Stimulated activated CD4-positive, alpha-beta T cell treated with anti-CD3 and anti-CD28 coated beads, Interleukin-4, amount 100 ng/mL, for 1 hour (primary cell): ENCODE measurements at regions not wholly inside any gene's neighbourhood (a gene's known extent, or its start where the extent isn't known, plus 50 kb on each side); places are given as distances from the start of the nearest gene placed in this dataset.
A peak's percentile ranks its signal among the peaks of the same experiment; 100 is the strongest.
"Not testable (repeated sequence)": the region's sequence is repeated elsewhere in the genome, so short reads cannot be mapped to it uniquely, and the experiment has no call there.

ENCODE experiments used
- DNase-seq: peaks from one replicate; pipeline ENCODE4 v3.0.0-alpha.2; 2020

DNA sequence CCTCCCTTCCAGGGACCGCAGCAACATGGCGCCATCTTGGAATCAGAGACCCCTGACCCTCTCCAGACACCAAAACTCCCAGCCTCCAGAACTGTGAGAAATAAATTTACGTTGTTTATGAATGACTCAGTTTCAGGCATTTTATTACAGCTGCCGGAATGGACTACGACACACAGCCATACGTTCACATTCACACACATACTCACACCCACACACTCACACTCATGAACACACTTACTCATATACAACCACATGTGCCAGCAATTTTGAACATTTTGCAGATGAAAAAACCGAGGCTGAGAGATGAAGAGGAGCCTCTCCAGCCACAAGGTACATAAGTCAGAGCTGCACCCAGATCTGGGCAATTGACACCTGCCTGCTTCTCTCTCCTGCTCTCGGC lies 151.0 kb upstream of the RAB4A start:
- no peak for DNase-seq

DNA sequence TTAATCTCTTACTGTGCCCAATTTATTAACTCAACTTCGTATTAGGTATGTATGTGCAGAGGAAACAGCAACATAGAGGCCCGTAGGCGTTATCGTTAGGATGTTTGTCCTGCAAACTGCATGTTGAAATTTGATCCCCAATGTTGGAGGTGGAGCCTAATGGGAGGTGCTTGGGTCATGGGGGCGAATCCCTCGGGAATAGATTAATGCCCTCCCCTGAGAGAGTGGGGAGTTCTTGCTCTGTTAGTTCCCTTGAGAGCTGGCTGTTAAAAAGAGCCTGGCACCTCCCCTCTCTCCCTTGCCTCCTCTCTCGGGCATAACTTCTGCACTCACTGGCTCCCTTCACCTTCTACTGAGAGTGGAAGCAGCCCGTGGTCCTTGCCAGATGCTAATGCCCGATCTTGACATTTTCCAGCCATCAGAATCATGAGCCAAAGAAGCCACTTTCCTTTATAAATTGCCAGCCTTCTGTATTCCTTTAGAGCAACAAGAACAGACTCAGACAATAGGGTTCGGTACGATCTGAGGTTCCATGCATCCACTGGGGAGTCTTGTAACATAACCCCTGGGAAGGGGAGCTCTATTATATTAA lies 149.0 kb upstream of the RAB4A start:
- no peak for DNase-seq

DNA sequence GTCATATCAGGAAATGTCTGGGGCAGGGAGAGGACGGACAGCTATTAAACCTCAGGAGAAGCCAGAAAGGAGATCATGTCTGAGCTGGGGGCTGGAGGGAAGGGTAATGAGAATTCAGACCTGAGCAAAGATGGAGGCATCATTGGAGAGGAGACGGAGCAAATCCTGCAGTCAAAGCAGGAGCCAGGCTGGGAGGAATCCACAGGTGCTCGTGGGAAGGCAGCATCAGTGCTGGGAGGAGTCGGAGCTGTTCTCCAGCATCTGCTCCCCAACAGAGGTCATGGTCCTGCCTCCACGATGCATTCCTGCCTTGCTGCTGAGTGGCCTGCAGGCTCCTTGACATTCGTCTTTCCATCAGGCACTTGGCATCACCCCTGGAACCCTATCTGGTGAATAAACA lies 148.3 kb upstream of the RAB4A start:
- DNase-seq = no peak

DNA sequence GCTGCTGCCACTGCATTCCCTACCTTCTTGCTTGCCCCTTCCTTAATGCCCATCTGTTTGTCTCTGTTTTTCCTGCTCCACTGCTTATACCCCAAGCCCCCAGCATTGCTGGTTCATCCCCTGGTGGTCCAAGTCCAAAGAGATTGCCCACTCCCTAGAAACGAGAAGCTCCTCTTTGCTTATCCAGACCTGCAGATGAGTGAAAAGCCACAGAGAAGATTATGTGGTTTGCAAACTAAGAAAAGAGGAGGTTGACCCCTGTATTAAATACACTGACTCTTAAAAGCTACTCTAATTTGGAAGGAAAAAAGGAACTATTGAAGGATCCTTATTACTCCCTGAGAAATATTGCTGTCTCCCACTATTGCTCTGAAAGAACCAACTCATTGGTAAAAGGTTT lies 146.8 kb upstream of the RAB4A start:
- DNase-seq = no peak

DNA sequence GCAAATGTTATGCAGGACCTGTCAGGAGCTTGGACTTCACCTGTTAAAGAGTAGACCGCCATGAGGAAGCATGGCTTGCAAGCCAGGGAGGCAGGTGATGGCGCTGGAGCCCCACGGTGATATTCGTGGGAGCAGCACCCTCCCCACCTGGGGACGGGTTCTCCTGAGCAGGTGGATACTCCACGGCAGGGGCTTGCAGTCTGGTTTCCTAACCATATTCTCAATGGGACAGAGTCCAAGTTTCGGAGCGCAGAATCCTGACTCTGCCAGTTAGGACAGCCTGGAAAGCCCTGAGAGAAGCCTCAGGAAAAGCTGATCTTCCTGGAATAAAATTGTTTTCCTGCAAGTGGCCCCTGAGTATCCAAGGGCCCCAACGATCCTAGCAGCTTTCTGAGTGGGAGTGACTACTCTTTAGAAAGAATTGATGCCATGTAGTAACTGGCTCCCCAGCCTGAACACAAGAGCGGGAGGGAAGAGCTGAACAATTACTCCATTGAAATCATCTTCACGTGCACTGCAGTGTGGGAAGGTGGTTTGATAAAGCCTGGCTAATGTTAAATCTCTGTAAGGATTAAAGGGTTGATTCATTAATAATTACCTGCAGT lies 146.3 kb upstream of the RAB4A start:
- no peak for DNase-seq

DNA sequence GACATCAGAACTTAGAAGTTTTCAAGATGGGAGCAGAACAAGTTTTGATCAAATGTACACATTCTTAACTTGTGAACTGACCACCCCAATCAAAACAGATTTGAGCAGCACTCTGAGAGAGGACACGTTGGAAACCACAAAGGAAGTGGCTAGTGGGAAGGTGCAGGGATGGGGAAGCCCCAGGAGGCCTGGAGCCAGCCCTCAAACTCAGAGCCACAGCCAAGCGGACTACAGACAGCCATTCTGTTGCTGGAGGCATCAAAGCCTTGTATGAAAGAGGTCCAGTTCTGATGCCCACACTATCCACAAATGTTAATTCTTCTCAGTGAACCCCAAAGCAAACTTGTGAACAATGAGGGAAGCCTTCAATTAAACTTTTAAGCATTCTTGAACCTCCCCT lies 143.6 kb upstream of the RAB4A start:
- DNase-seq = no peak

DNA sequence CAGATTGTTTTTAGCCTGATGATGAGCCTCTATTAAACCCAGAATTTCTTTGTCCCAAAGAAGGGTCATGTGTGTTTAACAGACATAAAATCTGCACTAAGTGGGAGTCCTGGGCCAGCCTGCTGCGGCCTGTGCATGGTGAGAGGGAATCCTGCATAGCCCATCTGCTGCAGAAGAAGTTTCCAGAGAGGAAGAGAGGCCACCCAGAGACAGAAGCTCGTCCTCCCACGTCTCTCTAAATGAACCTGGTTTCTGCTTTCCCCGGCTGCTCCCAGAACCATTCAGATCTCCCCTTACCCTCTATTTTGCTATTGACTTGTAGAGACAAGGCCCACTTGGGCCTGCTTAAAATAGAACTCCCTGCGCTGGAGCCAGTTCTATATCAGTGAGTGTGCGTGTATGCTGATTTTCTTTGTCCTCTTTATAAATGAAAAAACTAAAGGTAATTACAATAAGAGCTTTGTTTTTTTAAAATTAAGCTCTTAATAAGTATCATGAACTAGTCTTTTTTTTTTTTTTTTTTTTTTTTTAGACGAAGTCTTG lies 142.8 kb upstream of the RAB4A start:
- DNase-seq = no peak

DNA sequence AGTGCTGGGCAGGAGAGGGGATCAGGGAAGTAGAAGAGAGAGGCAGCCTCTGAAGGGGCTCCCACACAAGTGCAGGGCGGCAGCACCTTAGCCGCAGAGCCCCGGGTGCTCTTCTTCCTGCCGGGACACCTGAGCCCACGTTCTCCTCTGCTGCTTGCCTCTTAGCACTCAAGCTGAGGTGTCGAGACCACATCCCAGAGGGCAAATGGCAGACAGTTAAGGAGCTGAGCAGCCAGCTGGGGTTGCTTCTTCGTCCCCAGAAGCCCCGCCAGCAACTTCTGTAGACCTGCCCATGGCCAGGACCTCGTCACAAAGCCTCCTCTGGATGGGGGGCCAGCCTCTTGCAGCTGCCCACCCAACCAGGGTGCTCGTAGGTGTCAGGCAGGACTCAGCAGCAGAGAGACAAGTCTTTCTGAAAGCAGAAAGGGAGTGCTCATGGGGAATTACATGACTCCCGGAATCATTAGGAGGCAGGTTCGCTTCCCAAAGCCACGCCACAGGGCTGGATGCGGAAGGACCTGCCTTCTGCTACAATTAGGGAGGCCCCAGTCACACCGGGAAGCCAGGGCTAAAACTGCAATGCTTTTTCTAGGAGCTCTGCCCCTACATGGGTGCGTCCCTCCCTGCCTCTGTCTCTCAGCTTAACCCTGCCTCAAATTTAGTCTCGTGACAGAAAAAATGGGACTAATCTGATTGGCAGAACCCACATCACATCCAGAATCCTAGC lies 141.4 kb upstream of the RAB4A start:
- peak; percentile 11 for DNase-seq

DNA sequence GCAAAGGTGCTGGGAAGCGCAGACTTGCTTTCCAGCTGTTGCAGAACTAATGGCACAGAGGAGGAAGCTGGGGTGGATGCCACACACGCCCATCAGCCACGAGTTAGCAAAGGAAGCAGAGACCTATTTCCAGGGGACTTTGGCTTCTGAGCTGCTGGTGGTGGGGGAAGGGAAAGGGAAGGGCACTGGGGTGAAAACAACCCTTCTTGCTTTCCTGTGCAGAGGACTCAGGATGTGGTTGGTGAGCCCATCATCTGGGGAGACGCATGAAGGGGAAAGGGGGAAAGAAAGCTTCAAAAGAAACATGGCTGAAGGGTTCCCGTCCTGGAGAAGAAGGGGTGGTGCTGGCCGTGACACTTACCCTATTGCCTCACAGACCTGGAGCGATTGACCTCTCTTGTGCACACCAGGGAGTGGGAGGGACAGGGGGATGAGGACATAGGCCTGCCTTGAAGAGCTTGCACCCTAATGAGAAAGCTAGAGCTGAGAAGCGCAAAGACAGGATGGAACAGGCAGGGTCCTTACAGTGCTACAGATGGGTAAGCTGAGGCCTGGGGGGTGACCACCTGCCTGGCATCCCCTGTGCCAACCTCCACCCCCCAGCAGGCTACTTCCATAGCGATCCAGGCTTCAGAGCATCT lies 140.8 kb upstream of the RAB4A start:
- no peak for DNase-seq

DNA sequence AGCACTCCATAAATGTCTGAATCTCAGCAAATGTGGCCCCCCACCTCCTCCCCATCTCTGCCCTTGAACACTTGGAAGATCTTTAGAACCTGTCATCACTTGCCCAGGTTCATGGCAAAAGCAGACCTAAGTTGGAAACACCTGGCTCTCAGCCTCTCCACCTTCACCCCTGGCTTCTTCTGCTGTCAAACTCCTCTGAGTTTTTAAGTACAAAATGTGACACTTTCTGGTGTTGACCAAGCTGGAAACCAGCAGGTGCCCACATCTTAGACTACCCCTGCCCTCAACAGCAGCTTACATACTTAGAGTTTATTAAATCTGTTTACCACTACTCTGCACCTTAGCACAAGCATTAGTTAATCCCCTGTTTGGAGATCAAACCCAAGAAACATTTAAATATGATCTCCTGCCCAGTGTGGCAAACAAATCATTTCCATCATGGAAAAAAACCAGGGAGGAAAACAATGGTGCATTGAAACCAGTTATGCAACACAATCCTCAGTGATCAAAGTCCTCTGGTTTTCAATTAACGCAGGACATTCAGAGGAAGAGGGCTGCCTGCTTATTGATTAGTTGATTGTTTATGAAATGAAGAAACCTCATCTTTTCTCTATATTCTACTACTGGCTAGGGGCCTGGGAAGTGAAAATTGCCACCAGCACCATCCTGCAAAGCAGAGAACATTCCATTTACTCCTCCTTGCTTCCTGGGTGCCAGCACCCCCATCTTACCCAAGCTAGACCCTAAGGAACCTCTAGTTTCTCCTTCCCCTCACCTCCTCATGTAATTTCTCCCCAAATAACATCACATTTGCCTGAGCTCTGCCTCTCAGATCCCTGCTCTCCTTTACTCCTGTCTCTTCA lies 139.4 kb upstream of the RAB4A start:
- DNase-seq = no peak

DNA sequence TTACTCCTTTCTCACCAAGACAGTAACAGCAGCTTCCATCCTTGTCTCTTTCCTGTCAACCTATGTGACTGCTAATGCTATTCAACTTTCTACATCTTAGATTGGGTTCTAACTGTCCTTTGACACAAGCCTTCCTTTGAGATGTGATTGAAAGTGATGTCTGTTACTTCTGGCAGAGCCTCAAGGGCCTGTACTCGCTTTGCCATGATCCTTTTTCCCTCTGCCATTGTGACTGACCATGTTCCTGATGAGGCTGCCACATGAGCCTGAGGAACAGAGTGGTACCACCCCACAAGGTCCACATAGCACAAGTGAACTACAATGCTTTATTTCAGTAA lies 138.8 kb upstream of the RAB4A start:
- no peak for DNase-seq

DNA sequence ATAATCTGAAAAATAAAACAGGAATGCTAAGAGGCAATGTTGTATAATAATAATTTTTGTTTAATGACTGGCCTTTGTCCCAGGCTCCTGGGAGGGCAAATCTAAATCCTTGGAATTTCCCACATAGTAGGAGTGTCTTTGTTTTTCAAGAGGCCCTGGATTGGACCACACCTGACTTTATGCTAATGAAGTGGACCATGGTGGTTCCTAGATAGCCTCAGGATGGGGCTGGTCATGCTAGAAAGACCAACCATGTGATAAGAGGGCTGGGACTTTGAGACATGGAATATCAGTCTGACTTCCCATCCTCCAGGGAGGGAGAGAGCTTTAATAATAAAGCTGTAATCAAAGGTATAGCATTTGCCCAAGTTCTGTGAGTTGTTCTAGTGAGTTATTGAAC lies 138.2 kb upstream of the RAB4A start:
- DNase-seq = no peak

DNA sequence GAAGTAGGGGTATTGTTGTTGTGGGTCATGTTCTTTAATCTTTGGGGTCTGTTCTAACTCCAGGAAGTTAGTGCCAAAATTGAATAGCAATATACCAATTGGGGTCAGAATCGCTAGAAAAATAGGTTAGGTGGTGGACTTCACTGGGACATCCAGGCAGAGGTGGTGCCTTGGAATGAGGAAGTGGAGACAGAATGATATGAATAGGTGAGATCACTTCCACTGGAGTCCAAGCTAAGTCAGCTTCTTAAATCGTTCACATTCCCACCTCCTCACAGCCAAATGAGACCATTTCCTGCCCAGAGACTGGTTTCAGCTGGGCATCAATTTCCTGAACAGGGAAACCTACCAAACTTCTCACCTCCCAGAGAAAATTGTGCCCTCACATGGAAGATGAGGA lies 137.8 kb upstream of the RAB4A start:
- DNase-seq = no peak

DNA sequence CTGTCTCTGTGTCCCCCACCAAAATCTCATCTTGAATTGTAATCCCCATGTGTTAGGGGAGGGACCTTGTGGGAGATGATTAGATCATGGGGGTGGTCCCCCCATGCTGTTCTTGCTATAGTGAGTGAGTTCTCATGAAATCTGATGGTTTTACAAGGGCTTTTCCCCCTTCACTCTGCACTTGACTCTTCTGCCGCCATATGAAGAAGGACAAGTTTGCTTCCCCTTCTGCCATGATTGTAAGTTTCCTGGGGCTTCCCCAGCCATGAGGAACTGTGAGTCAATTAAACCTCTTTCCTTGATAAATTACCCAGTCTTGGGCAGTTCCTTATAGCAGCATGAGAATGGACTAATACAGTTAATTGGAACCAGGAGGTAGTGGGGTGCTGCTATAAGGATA lies 137.1 kb upstream of the RAB4A start:
- no peak for DNase-seq

DNA sequence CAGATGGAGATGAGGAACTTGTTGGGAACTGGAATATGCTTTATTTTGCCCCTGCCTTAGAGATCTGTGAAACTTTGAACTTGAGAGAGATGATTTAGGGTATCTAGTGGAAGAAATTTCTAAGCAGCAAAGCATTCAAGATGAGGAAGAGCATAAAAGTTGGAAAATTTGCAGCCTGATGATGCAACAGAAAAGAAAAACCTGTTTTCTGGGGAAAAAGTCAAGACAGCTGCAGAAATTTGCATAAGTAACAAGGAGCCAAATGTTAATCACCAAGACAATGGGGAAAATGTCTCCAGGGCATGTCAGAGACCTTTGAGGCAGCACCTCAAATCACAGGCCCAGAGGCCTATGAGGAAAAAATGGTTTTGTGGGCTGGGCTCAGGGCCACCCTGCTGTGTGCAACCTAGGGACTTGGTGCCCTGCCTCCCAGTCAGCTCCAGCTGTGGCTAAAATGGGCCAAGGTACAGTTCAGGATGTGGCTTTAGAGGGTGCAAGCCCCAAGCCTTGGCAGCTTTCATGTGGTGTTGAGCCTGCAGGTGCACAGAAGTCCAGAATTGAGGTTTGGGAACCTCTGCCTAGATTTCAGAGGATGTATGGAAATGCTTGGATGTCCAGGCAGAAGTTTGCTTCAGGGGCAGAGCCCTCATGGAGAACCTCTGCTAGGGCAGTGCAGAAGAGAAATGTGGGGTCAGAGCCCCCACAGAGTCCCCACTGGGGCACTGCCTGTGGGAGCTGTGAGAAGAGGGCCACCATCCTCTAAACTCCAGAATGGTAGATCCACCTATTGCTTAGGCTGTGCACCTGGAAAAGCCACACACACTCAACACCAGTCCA lies 136.3 kb upstream of the RAB4A start:
- DNase-seq = not testable (repeated sequence)

DNA sequence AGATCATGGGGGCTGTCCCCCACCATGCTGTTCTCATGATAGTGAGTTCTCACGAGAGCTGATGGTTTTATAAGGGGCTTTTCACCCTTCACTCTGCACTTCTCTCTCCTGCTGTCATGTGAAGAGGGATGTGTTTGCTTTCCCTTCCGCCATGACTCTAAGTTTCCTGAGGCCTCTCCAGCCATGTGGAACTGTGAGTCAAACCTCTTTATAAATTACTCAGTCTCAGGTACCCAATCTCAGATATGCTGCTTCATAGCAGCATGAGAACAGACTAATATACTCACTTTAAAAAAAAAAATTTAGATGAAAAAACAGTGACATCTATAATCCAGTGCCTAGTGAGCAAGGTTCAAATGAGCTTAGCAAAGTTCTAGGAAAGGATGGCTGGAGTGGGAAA lies 135.1 kb upstream of the RAB4A start:
- DNase-seq = no peak

DNA sequence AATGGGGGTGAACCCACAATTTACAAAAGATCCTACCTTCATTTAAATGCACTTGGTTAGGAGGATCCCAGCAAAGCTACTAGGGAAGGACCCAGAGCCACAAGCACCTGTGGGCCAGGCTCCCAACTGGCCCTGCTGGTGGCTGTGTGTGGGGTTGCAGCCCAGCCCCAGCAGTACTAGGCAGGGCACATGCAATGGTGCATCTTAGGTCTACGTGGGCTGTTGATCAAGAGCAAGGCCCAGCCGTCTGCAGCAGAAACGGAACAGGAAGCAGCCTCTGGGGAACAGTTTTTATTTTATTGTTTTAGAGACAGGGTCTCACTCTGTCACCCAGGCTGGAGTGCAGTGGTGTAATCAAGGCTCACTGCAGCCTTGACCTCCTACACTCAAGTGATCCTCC lies 134.1 kb upstream of the RAB4A start:
- no peak for DNase-seq

DNA sequence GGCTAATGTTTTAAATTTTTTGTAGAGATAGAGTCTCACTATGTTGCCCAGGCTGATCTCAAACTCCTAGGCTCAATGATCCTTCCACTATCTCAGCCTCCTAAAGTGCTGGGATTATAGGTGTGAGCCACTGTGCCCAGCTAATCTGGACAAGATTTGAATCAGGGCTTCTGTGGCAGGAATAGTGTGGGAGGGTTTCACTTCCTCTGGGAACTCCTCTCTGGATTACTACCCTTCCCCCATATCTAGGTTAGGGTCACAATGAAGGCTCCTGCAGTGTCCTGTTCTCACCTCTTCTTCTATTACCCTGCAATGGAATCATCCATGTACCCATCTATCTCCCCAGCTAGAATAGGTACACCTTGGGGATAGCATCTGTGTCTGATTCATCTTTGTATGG lies 133.6 kb upstream of the RAB4A start:
- no peak for DNase-seq

DNA sequence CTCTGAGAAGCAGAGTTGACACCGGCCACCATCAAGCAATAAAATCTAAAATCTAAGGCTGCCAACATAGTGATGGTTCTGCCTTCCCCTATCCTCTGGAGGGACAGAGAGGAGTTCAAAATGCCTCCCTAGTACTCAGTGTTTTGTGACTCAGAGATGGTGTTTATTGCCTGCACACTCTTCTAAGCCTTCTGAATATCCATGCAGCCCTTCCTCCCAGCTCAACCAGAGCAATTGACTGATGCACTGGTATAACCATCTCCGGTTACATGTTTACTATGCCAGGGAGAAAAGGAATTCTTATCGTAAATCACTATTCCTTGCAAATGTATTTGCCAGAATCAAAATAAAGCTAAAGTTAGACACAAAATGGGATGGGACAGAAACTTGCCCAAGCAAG lies 132.9 kb upstream of the RAB4A start:
- DNase-seq = no peak

DNA sequence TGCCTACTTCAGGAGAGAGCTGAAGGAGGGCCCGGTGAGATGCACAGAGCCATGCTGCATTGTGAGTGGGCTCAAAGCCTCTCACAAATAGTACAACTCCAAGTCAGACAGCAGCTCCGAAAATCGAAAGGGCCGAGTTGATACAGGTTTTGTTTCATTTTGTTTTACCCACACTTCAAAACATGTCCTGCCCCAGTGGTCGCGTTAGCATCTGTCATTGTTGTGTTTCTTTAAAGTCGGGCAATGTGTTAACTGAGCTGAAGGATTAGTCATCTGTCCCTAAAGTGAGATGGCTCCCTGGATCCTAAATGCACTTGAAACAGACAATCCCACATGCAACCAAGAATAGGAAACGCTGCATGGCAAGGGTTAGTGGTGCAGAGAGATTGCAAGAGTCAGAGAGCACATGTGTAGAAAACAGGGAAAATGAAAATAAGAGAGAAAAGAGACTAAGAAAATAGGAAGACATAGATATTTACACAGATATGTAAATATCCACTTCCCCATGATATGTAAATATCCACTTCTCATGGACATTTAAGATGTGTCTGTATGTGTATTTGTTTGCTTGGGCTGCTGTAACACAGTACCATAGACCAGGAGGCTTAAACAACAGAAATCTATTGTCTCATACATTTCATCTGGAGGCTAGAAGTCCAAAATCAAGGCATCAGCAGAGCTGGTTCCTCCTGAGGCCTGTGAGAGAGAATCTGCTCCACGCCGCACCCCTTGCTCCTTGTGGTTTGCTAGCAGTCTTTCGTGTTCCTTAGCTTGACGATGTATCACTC lies 131.4 kb upstream of the RAB4A start:
- DNase-seq = peak; percentile 4

DNA sequence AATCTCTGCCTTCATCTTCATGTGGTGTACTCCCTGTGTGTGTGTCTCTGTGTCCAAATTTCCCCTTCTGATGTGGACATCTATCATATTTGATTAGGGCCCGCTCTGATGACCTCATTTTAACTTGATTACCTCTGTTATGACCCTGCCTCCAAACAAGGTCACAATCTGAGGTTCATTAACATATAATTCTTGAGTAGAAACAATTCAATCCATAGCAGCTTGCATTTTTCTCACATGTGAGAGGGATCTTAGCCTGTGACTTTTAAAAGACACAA lies 130.9 kb upstream of the RAB4A start:
- no peak for DNase-seq

DNA sequence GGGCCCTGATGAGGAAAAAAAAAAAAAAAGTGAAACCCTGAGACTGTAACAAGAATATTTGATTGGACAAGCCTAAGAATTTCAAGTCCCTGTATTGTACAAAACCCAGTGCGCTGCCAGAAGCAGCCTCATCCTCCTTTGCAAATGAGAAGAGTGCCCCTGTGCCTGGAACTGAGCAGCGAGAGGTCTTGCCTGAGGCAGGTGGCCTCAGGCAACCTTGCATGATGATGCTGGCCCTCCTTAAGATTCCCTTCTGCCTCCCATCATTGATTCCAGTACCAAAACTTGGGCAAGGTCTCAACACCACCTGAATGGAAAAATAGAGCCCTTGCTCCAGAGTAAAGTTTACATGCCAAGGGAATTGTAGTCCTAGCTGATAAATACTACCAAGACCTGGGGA lies 129.6 kb upstream of the RAB4A start:
- no peak for DNase-seq
